Nephron (organoid): ENCODE measurements at regions not wholly inside any gene's neighbourhood (a gene's known extent, or its start where the extent isn't known, plus 50 kb on each side); places are given as distances from the start of the nearest gene placed in this dataset.

Experiments
- H3K27ac Mint-ChIP-seq, 3 experiments: 2 replicates each; pipeline ENCODE4 v1.8.0; 2020; ENCODE audit warnings: mixed read lengths in 3 of 3, mild to moderate bottlenecking in 2 of 3, moderate library complexity in 1 of 3
- H3K27me3 Mint-ChIP-seq: 2 replicates; pipeline ENCODE4 v1.8.0; 2021; ENCODE audit warnings: low read depth, mild to moderate bottlenecking, moderate library complexity, mixed read lengths
- H3K36me3 Mint-ChIP-seq: 2 replicates; pipeline ENCODE4 v1.8.0; 2020; ENCODE audit warnings: low read depth, mixed read lengths
- H3K4me1 Mint-ChIP-seq: 2 replicates; pipeline ENCODE4 v1.8.0; 2020; ENCODE audit warnings: mixed read lengths
- H3K4me3 Mint-ChIP-seq, 3 experiments: 2 replicates each; pipeline ENCODE4 v1.8.0; 2020; ENCODE audit warnings: mild to moderate bottlenecking in 3 of 3, mixed read lengths in 3 of 3, moderate library complexity in 2 of 3
- H3K9me3 Mint-ChIP-seq: 2 replicates; pipeline ENCODE4 v1.8.0; 2020; ENCODE audit warnings: mixed read lengths
- CTCF ChIP-seq, 3 experiments: fragments of 200-600 bp; sonication (generic); IDR thresholded peaks; one replicate each; pipeline ENCODE4 v1.5.0; 2021; ENCODE audit warnings: antibody characterized with exemption in 3 of 3; ENCODE audit not compliant: unreplicated experiment in 3 of 3

- no peak overlapping the region for H3K27ac Mint-ChIP-seq
- peaks cover 3% of the 10 kb centered on the region for H3K36me3 Mint-ChIP-seq
- TF ChIP-seq CTCF (IDR thresholded peaks at IDR 0.05; ENCODE audit: unreplicated experiment in 3 of 3), result no peak
- H3K4me3 Mint-ChIP-seq, result no peak overlapping the region
- H3K4me1 Mint-ChIP-seq, result peaks cover 3% of the 10 kb centered on the region
- H3K9me3 Mint-ChIP-seq, result peaks cover 21% of the 10 kb centered on the region
- H3K27me3 Mint-ChIP-seq, result no peaks in the 10 kb centered on the region
Measured at GRCh38 chr6:16909658-16910360, 148.5 kb upstream of the ATXN1 start.

- TF ChIP-seq CTCF (IDR thresholded peaks at IDR 0.05; ENCODE audit: unreplicated experiment in 3 of 3), result no peak
- H3K27ac Mint-ChIP-seq, result no peak overlapping the region
- peaks cover 17% of the 10 kb centered on the region for H3K4me1 Mint-ChIP-seq
- H3K4me3 Mint-ChIP-seq, result no peak overlapping the region
- no peaks in the 10 kb centered on the region for H3K36me3 Mint-ChIP-seq
- no peaks in the 10 kb centered on the region for H3K27me3 Mint-ChIP-seq
- H3K9me3 Mint-ChIP-seq, result peaks cover 10% of the 10 kb centered on the region
Measured at GRCh38 chr6:16907991-16908390, 146.7 kb upstream of the ATXN1 start.

DNA sequence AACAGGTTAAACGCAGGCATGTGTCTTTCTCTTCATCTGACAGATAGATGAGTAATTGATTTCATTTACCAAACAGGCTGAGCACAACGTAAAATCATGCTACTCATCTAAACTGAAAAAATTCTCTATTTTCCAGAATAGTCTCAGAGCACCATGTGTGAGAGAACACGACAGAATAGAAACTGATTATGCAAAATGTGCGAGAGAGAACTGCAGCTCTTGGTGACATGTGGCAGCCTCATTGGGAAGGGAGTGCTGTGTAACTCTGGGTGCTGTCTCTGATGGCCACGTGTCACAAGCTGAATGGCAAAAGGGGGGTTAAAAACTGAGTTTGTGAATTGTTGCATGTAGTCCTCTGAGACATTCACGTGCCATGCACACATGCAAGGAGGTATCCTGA lies 143.7 kb upstream of the ATXN1 start:
- Mint-ChIP-seq H3K4me3 (no peak overlapping the region), H3K27ac (no peak overlapping the region), H3K9me3 (no peaks in the 10 kb centered on the region), H3K36me3 (no peaks in the 10 kb centered on the region), H3K27me3 (peaks cover 6% of the 10 kb centered on the region), H3K4me1 (peaks cover 32% of the 10 kb centered on the region)
- no peak for TF ChIP-seq CTCF (IDR thresholded peaks at IDR 0.05; ENCODE audit: unreplicated experiment in 3 of 3)

DNA sequence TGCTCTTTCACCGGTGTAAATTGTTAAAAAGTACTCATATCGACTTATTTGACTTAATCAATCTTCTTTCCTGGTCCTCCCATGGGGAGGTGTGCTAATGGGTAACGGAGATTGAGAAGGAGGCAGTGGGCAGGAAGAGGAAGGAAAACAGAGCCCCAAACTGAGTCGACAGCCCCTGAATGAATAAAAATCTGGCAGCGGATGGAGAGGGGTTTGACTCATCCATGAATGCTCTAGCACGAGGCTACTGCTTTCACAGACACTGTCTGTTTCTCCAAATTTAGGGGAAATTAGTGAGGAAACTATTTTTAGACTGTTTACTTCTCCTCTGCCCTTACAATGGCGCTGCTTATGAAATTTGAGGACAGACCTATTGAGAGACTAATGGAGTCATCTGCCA lies 142.2 kb upstream of the ATXN1 start:
- Mint-ChIP-seq H3K36me3 (no peaks in the 10 kb centered on the region), H3K27me3 (peaks cover 6% of the 10 kb centered on the region), H3K27ac (peak overlapping the region in 1 of 3 experiments; percentile 32), H3K4me1 (peaks cover 32% of the 10 kb centered on the region), H3K9me3 (no peaks in the 10 kb centered on the region), H3K4me3 (no peak overlapping the region)
- TF ChIP-seq CTCF (IDR thresholded peaks at IDR 0.05; ENCODE audit: unreplicated experiment in 3 of 3), result no peak

DNA sequence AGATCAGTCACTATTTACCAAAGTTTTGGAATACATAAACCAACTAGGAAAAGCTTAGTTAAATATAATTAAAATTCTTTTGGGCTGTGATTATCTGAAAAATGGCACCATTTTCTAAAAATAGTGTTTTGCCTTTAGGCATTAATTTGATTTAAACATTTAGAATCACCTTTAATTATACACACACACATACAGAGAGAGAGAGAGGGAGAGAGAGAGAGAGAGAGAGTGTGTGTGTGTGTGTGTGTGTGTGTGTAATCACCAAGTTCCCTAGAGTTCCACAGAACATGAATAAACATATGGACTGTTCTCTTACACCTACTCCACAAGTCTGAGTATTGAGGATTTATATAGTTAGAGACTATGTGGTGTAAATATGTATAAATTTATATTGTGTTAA lies 141.2 kb upstream of the ATXN1 start:
- Mint-ChIP-seq H3K27ac (no peak overlapping the region), H3K9me3 (no peaks in the 10 kb centered on the region), H3K4me3 (no peak overlapping the region), H3K36me3 (no peaks in the 10 kb centered on the region), H3K4me1 (peaks cover 32% of the 10 kb centered on the region), H3K27me3 (peaks cover 6% of the 10 kb centered on the region)
- TF ChIP-seq CTCF (IDR thresholded peaks at IDR 0.05; ENCODE audit: unreplicated experiment in 3 of 3), result no peak

DNA sequence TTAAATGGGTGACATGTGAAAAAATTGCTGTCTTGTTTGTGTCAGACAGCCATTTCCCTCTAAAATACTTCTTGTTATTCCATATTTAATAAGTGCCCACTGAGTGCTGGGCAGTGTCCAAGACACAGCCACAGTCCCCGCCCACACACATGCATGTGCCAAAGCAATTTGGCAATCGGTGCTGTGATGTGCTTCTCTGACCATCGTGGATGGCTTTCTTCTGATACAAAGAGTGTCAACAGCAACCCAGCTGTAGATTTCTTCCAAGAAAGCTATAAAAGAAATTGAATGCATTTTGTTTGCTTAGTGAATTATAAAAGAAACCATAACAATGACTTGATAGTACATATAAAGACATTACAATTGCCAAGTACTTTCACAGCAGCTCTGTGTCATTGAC lies 140.5 kb upstream of the ATXN1 start:
- Mint-ChIP-seq H3K4me1 (peaks cover 32% of the 10 kb centered on the region), H3K36me3 (no peaks in the 10 kb centered on the region), H3K27ac (no peak overlapping the region), H3K4me3 (no peak overlapping the region), H3K9me3 (no peaks in the 10 kb centered on the region), H3K27me3 (peaks cover 6% of the 10 kb centered on the region)
- no peak for TF ChIP-seq CTCF (IDR thresholded peaks at IDR 0.05; ENCODE audit: unreplicated experiment in 3 of 3)
